Natural killer cell (primary cell): ENCODE measurements at regions not wholly inside any gene's neighbourhood (a gene's known extent, or its start where the extent isn't known, plus 50 kb on each side); places are given as distances from the start of the nearest gene placed in this dataset.

ENCODE experiments used
- ATAC-seq, 3 donors: fragments of 150-1000 bp in 2 of 3; fragments of 200-7000 bp in 1 of 3; cut with Tn5 transposase; 1 replicate in 1 of 3; 2 replicates in 2 of 3; pipeline ENCODE4 v1.10.0; 2021; ENCODE audit warnings: mild to moderate bottlenecking in 2 of 3, moderate library complexity in 2 of 3
- DNase-seq, 2 donors: peaks; one replicate each; pipeline versions ENCODE4 v3.0.0 to v3.0.0-alpha.2; 2013 to 2021; ENCODE audit warnings: mixed read lengths in 1 of 2
- H3K27ac ChIP-seq: one replicate; pipeline ENCODE4 v1.5.1; 2013; ENCODE audit warnings: mild to moderate bottlenecking, low read length
- H3K27me3 ChIP-seq: one replicate; pipeline ENCODE4 v1.6.1; 2013; ENCODE audit warnings: low read length; ENCODE audit not compliant: control insufficient read depth, insufficient read depth
- H3K36me3 ChIP-seq: one replicate; pipeline ENCODE4 v1.6.1; 2013; ENCODE audit warnings: low read length; ENCODE audit not compliant: control insufficient read depth, insufficient read depth
- H3K4me1 ChIP-seq: one replicate; pipeline ENCODE4 v1.6.1; 2013; ENCODE audit warnings: low read length; ENCODE audit not compliant: control insufficient read depth, insufficient read depth
- H3K4me3 ChIP-seq: one replicate; pipeline ENCODE4 v1.5.1; 2013; ENCODE audit warnings: low read length
- H3K9me3 ChIP-seq: one replicate; pipeline ENCODE4 v1.6.1; 2013; ENCODE audit warnings: low read length; ENCODE audit not compliant: control insufficient read depth, insufficient read depth
- H3K27ac Mint-ChIP-seq, 2 donors: one replicate each; pipeline ENCODE4 v1.8.0; 2022; ENCODE audit warnings: mild to moderate bottlenecking in 2 of 2, mixed read lengths in 2 of 2, moderate library complexity in 1 of 2
- H3K27me3 Mint-ChIP-seq, 2 donors: one replicate each; pipeline ENCODE4 v1.8.0; 2022; ENCODE audit warnings: low read depth in 2 of 2, mixed read lengths in 2 of 2
- H3K36me3 Mint-ChIP-seq: one replicate; pipeline ENCODE4 v1.8.0; 2022; ENCODE audit warnings: mixed read lengths
- H3K4me1 Mint-ChIP-seq, 2 donors: one replicate each; pipeline ENCODE4 v1.8.0; 2022; ENCODE audit warnings: mixed read lengths in 2 of 2
- H3K4me3 Mint-ChIP-seq: one replicate; pipeline ENCODE4 v1.8.0; 2022; ENCODE audit warnings: mild to moderate bottlenecking, moderate library complexity, mixed read lengths
- H3K9me3 Mint-ChIP-seq, 2 donors: one replicate each; pipeline ENCODE4 v1.8.0; 2022; ENCODE audit warnings: mixed read lengths in 2 of 2
- CTCF ChIP-seq: fragments of 200-600 bp; IDR thresholded peaks from one replicate; pipeline ENCODE4 v1.8.0; 2022; ENCODE audit warnings: antibody characterized with exemption
- WGBS: methylation state at CpG from one replicate; pipeline ENCODE4 v1.1.7; 2013; ENCODE audit warnings: missing lambda C conversion rate; ENCODE audit not compliant: insufficient coverage; 5-methylcytosine and 5-hydroxymethylcytosine counted together
- intact Hi-C: fragments of 100-400 bp; cut with micrococcal nuclease; formaldehyde crosslinking; loops from one replicate; pipeline ENCODE4 v1.14.2; 2022

- intact Hi-C loops, result no loop called here
- Mint-ChIP-seq H3K4me1 (no peaks in the 10 kb centered on the region), H3K36me3 (no peaks in the 10 kb centered on the region), H3K27me3 (peaks cover 14 to 49% of the 10 kb centered on the region in 2 donors), H3K27ac (no peak overlapping the region), H3K9me3 (peaks cover 0 to 2% of the 10 kb centered on the region in 2 donors), H3K4me3 (no peak overlapping the region)
- no peak for ATAC-seq
- no peak overlapping the region for H3K27ac ChIP-seq
- 100% methylated on average over 1 of the region's 1 CpG for WGBS
- H3K4me3 ChIP-seq, result no peak overlapping the region
- TF ChIP-seq CTCF, result no peak
- DNase-seq, result no peak
- H3K27me3 ChIP-seq, result peaks cover 3% of the 10 kb centered on the region
- no peaks in the 10 kb centered on the region for H3K4me1 ChIP-seq
- H3K9me3 ChIP-seq, result no peaks in the 10 kb centered on the region
- H3K36me3 ChIP-seq, result no peaks in the 10 kb centered on the region
Observed at GRCh38 chr11:94702481-94702880, 65.7 kb upstream of the AMOTL1 start.

- H3K27me3 ChIP-seq, result no peaks in the 10 kb centered on the region
- Mint-ChIP-seq H3K9me3 (peaks cover 0 to 1% of the 10 kb centered on the region in 2 donors), H3K4me3 (no peak overlapping the region), H3K27ac (no peak overlapping the region), H3K36me3 (no peaks in the 10 kb centered on the region), H3K27me3 (peaks cover 14 to 36% of the 10 kb centered on the region in 2 donors), H3K4me1 (no peaks in the 10 kb centered on the region)
- H3K9me3 ChIP-seq, result no peaks in the 10 kb centered on the region
- intact Hi-C loops, result no loop called here
- H3K27ac ChIP-seq, result no peak overlapping the region
- ATAC-seq (no peak), DNase-seq (no peak)
- no peaks in the 10 kb centered on the region for H3K36me3 ChIP-seq
- TF ChIP-seq CTCF, result no peak
- no peaks in the 10 kb centered on the region for H3K4me1 ChIP-seq
- no peak overlapping the region for H3K4me3 ChIP-seq
Observed at GRCh38 chr11:94705419-94705818, 62.7 kb upstream of the AMOTL1 start.

- Histone ChIP-seq H3K27ac (no peak overlapping the region), H3K9me3 (no peaks in the 10 kb centered on the region), H3K36me3 (no peaks in the 10 kb centered on the region), H3K4me3 (no peak overlapping the region), H3K27me3 (no peaks in the 10 kb centered on the region), H3K4me1 (no peaks in the 10 kb centered on the region)
- Mint-ChIP-seq H3K27ac (no peak overlapping the region), H3K27me3 (peaks cover 10 to 30% of the 10 kb centered on the region in 2 donors), H3K4me1 (no peaks in the 10 kb centered on the region), H3K36me3 (no peaks in the 10 kb centered on the region), H3K9me3 (no peaks in the 10 kb centered on the region), H3K4me3 (no peak overlapping the region)
- ATAC-seq, result no peak
- no peak for DNase-seq
- intact Hi-C loops, result no loop called here
- 91% methylated on average over 6 of the region's 6 CpGs for WGBS
- no peak for TF ChIP-seq CTCF
Observed at GRCh38 chr11:94705891-94706615, 62.1 kb upstream of the AMOTL1 start.

GRCh38 chr11:94708176-94708575, 60.0 kb upstream of the AMOTL1 start:
- DNase-seq (no peak), ATAC-seq (no peak)
- Mint-ChIP-seq H3K27me3 (peaks cover 9 to 30% of the 10 kb centered on the region in 2 donors), H3K9me3 (no peaks in the 10 kb centered on the region), H3K4me3 (no peak overlapping the region), H3K36me3 (no peaks in the 10 kb centered on the region), H3K4me1 (no peaks in the 10 kb centered on the region), H3K27ac (no peak overlapping the region)
- no peaks in the 10 kb centered on the region for H3K27me3 ChIP-seq
- no peak for TF ChIP-seq CTCF
- H3K4me3 ChIP-seq, result no peak overlapping the region
- no peaks in the 10 kb centered on the region for H3K9me3 ChIP-seq
- intact Hi-C loops, result no loop called here
- H3K27ac ChIP-seq, result no peak overlapping the region
- H3K4me1 ChIP-seq, result no peaks in the 10 kb centered on the region
- H3K36me3 ChIP-seq, result no peaks in the 10 kb centered on the region
- 94% methylated on average over 4 of the region's 4 CpGs for WGBS
